ENCODE measurements at regions not wholly inside any gene's neighbourhood (a gene's known extent, or its start where the extent isn't known, plus 50 kb on each side); places are given as distances from the start of the nearest gene placed in this dataset.

- no peak for TF ChIP-seq EZH2 (IDR thresholded peaks at IDR 0.05; ENCODE audit: insufficient read depth, poor library complexity, severe bottlenecking)
- TF ChIP-seq EZH2phosphoT487 (IDR thresholded peaks at IDR 0.05; ENCODE audit: insufficient read depth, low read depth), result no peak
These were observed 366.7 kb downstream of the HHIPL2 start for GRCh38 chr1:222181191-222181590.

Data from GM23248 (cell line).